ENCODE measurements at regions not wholly inside any gene's neighbourhood (a gene's known extent, or its start where the extent isn't known, plus 50 kb on each side); places are given as distances from the start of the nearest gene placed in this dataset.

- TF ChIP-seq CTCF (IDR thresholded peaks at IDR 0.05; ENCODE audit: insufficient read depth, low read depth, low read length) = no peak
- no peak for TF ChIP-seq EZH2 (IDR thresholded peaks at IDR 0.05; ENCODE audit: insufficient read depth, low read length)
These were observed 68.6 kb upstream of the SLC27A6 start for GRCh38 chr5:128896675-128897074.
